Parathyroid adenoma (tissue), 2 donors: ENCODE measurements at regions not wholly inside any gene's neighbourhood (a gene's known extent, or its start where the extent isn't known, plus 50 kb on each side); places are given as distances from the start of the nearest gene placed in this dataset.
"Not testable (repeated sequence)": the region's sequence is repeated elsewhere in the genome, so short reads cannot be mapped to it uniquely, and the experiment has no call there.

ENCODE experiments used
- H2AFZ ChIP-seq: fragments of 300-600 bp; sonication (generic); one replicate; pipeline ENCODE4 v1.7.0; 2017; ENCODE audit warnings: antibody characterized with exemption, mild to moderate bottlenecking
- H3K27ac ChIP-seq: fragments of 300-600 bp; sonication (generic); one replicate; pipeline ENCODE4 v1.7.0; 2017
- H3K27me3 ChIP-seq: fragments of 300-600 bp; sonication (generic); one replicate; pipeline ENCODE4 v1.7.0; 2017; ENCODE audit warnings: low read length; ENCODE audit not compliant: control insufficient read depth, insufficient read depth
- H3K36me3 ChIP-seq: fragments of 300-600 bp; sonication (generic); one replicate; pipeline ENCODE4 v1.7.0; 2017; ENCODE audit warnings: low read length; ENCODE audit not compliant: control insufficient read depth, insufficient read depth
- H3K4me1 ChIP-seq: fragments of 300-600 bp; sonication (generic); one replicate; pipeline ENCODE4 v1.7.0; 2017; ENCODE audit warnings: control low read depth
- H3K4me2 ChIP-seq: fragments of 300-600 bp; sonication (generic); one replicate; pipeline ENCODE4 v1.7.0; 2017; ENCODE audit warnings: low read length
- H3K4me3 ChIP-seq: fragments of 300-600 bp; sonication (generic); one replicate; pipeline ENCODE4 v1.7.0; 2017; ENCODE audit warnings: low read depth, low read length
- H3K79me2 ChIP-seq: fragments of 300-600 bp; sonication (generic); one replicate; pipeline ENCODE4 v1.7.0; 2017; ENCODE audit warnings: control low read depth
- H3K9ac ChIP-seq: fragments of 300-600 bp; sonication (generic); one replicate; pipeline ENCODE4 v1.7.0; 2017; ENCODE audit warnings: mild to moderate bottlenecking
- H3K9me3 ChIP-seq: fragments of 300-600 bp; sonication (generic); one replicate; pipeline ENCODE4 v1.7.0; 2017; ENCODE audit warnings: low read length; ENCODE audit not compliant: control insufficient read depth
- CTCF ChIP-seq: fragments of 300-600 bp; sonication (generic); IDR thresholded peaks from one replicate; pipeline ENCODE4 v1.7.0; 2017; ENCODE audit warnings: antibody characterized with exemption, mild to moderate bottlenecking
- donor health status: primary hyperparathyroidism.

GRCh38 chr11:88061111-88061510 is 114.1 kb downstream of the RAB38 start:
- H3K4me3 ChIP-seq, result no peak overlapping the region
- H3K9ac ChIP-seq, result no peak overlapping the region
- no peak for TF ChIP-seq CTCF
- no peak overlapping the region for H2AFZ ChIP-seq
- no peaks in the 10 kb centered on the region for H3K27me3 ChIP-seq
- H3K36me3 ChIP-seq, result no peaks in the 10 kb centered on the region
- H3K4me1 ChIP-seq, result no peaks in the 10 kb centered on the region
- no peaks in the 10 kb centered on the region for H3K9me3 ChIP-seq
- no peak overlapping the region for H3K4me2 ChIP-seq
- H3K79me2 ChIP-seq, result no peaks in the 10 kb centered on the region
- no peak overlapping the region for H3K27ac ChIP-seq

- no peak for TF ChIP-seq CTCF
- no peaks in the 10 kb centered on the region for H3K79me2 ChIP-seq
- no peak overlapping the region for H3K27ac ChIP-seq
- H3K9me3 ChIP-seq, result no peaks in the 10 kb centered on the region
- H3K4me3 ChIP-seq, result no peak overlapping the region
- H3K27me3 ChIP-seq, result no peaks in the 10 kb centered on the region
- no peaks in the 10 kb centered on the region for H3K36me3 ChIP-seq
- no peak overlapping the region for H3K4me2 ChIP-seq
- no peak overlapping the region for H2AFZ ChIP-seq
- no peak overlapping the region for H3K9ac ChIP-seq
- H3K4me1 ChIP-seq, result no peaks in the 10 kb centered on the region
Observed at GRCh38 chr11:88059326-88059725, 115.9 kb downstream of the RAB38 start.

GRCh38 chr11:88051396-88051795 is 123.8 kb downstream of the RAB38 start:
- H3K27me3 ChIP-seq, result no peaks in the 10 kb centered on the region
- no peak for TF ChIP-seq CTCF
- no peak overlapping the region for H2AFZ ChIP-seq
- no peaks in the 10 kb centered on the region for H3K36me3 ChIP-seq
- no peak overlapping the region for H3K4me3 ChIP-seq
- H3K9ac ChIP-seq, result no peak overlapping the region
- H3K27ac ChIP-seq, result no peak overlapping the region
- no peaks in the 10 kb centered on the region for H3K9me3 ChIP-seq
- no peaks in the 10 kb centered on the region for H3K79me2 ChIP-seq
- no peaks in the 10 kb centered on the region for H3K4me1 ChIP-seq
- H3K4me2 ChIP-seq, result no peak overlapping the region

- H3K4me3 ChIP-seq, result no peak overlapping the region
- H2AFZ ChIP-seq, result no peak overlapping the region
- no peak overlapping the region for H3K4me2 ChIP-seq
- TF ChIP-seq CTCF, result no peak
- H3K9me3 ChIP-seq, result no peaks in the 10 kb centered on the region
- H3K27me3 ChIP-seq, result no peaks in the 10 kb centered on the region
- no peaks in the 10 kb centered on the region for H3K36me3 ChIP-seq
- no peaks in the 10 kb centered on the region for H3K79me2 ChIP-seq
- H3K27ac ChIP-seq, result no peak overlapping the region
- H3K9ac ChIP-seq, result no peak overlapping the region
- no peaks in the 10 kb centered on the region for H3K4me1 ChIP-seq
Observed at GRCh38 chr11:88050247-88050646, 125.0 kb downstream of the RAB38 start.

- not testable (repeated sequence) for H3K9me3 ChIP-seq, H3K9ac ChIP-seq, H3K4me1 ChIP-seq, H3K36me3 ChIP-seq, H3K79me2 ChIP-seq, H2AFZ ChIP-seq, H3K4me3 ChIP-seq, H3K27me3 ChIP-seq, H3K27ac ChIP-seq, H3K4me2 ChIP-seq
Observed at GRCh38 chr11:88045288-88045687, 130.0 kb downstream of the RAB38 start.

GRCh38 chr11:88044658-88045057 is 130.6 kb downstream of the RAB38 start:
- H3K4me2 ChIP-seq, H3K27me3 ChIP-seq, H3K9ac ChIP-seq, H3K27ac ChIP-seq, H2AFZ ChIP-seq, H3K4me3 ChIP-seq, H3K36me3 ChIP-seq, H3K9me3 ChIP-seq, H3K4me1 ChIP-seq, H3K79me2 ChIP-seq: not testable (repeated sequence)
